LNCaP clone FGC (cell line): ENCODE measurements at regions not wholly inside any gene's neighbourhood (a gene's known extent, or its start where the extent isn't known, plus 50 kb on each side); places are given as distances from the start of the nearest gene placed in this dataset.

ENCODE experiments used
- DNase-seq: peaks from one replicate; pipeline ENCODE4 v3.0.0-alpha.2; 2011; ENCODE audit warnings: low read depth
- H3K4me3 ChIP-seq: 2 replicates; pipeline ENCODE4 v1.5.1; 2011; ENCODE audit warnings: mild to moderate bottlenecking, low read depth, low read length, control low read depth
- TF ChIP-seq, protein P1 (sequence below): IDR thresholded peaks from 2 replicates; pipeline ENCODE4 v1.5.1; 2012; ENCODE audit warnings: mild to moderate bottlenecking; ENCODE audit not compliant: control insufficient read depth, insufficient read depth; ENCODE audit errors: extremely low read depth

DNA sequence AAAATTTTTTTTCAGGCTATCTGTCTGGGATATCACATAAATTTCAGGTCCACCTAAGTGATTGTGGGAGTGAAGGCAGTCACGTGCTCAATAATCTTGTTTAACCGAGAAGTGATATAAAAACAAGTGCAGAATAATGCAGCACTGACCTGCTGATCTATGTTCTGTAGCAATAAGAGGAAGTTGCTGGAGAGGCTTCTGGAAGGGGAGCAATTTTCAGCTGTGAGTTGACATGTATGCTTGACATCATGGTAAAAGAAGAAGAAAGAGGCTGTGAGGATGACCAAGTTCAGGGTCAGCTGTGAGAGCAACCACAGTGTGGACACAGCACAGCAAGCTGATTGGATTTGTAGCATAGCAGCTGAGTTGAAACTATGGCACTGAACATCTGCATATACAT lies 172.0 kb upstream of the PELI2 start:
- TF ChIP-seq, protein P1, sequence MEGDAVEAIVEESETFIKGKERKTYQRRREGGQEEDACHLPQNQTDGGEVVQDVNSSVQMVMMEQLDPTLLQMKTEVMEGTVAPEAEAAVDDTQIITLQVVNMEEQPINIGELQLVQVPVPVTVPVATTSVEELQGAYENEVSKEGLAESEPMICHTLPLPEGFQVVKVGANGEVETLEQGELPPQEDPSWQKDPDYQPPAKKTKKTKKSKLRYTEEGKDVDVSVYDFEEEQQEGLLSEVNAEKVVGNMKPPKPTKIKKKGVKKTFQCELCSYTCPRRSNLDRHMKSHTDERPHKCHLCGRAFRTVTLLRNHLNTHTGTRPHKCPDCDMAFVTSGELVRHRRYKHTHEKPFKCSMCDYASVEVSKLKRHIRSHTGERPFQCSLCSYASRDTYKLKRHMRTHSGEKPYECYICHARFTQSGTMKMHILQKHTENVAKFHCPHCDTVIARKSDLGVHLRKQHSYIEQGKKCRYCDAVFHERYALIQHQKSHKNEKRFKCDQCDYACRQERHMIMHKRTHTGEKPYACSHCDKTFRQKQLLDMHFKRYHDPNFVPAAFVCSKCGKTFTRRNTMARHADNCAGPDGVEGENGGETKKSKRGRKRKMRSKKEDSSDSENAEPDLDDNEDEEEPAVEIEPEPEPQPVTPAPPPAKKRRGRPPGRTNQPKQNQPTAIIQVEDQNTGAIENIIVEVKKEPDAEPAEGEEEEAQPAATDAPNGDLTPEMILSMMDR, result no peak
- no peak for DNase-seq
- H3K4me3 ChIP-seq, result no peak overlapping the region

DNA sequence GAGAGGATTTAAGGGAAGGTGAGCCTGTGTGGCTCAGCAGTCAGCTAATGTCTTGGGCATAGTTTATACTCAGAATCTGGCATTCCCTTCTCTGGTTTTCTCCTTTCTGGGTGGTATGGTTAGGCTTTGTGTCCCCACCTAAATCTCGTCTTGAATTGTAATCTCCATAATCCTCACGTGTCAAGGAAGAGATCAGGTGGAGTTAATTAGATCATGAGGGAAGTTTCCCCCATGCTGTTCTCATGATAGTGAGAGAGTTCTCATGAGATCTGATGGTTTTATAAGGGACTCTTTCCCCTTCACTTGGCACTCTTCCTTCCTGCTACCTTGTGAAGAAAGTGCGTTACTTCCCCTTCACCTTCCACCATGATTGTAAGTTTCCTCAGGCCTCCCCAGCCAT lies 169.8 kb upstream of the PELI2 start:
- TF ChIP-seq, protein P1, result no peak
- no peak for DNase-seq
- H3K4me3 ChIP-seq, result no peak overlapping the region

DNA sequence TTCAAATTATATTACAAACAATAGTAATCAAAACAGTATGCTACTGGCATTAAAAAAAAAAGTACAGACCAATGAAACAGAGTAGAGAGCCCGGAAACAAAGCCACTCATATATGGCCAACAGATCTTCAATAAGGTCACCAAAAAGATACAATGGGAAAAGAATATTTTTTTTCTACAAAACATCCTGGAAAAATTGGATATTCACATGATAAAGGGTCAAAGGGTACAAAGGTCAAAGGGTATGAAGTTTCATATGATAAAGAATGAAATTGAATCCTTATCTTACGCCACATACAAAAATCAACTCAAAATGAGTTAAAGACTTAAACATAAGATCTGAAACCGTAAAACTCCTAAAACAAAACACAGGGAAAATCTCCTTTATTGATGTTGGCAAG lies 168.5 kb upstream of the PELI2 start:
- H3K4me3 ChIP-seq, result no peak overlapping the region
- TF ChIP-seq, protein P1, result no peak
- DNase-seq, result no peak

- TF ChIP-seq, protein P1, result no peak
- no peak overlapping the region for H3K4me3 ChIP-seq
- DNase-seq, result no peak
Measured at GRCh38 chr14:55950135-55950534, 168.1 kb upstream of the PELI2 start.

DNA sequence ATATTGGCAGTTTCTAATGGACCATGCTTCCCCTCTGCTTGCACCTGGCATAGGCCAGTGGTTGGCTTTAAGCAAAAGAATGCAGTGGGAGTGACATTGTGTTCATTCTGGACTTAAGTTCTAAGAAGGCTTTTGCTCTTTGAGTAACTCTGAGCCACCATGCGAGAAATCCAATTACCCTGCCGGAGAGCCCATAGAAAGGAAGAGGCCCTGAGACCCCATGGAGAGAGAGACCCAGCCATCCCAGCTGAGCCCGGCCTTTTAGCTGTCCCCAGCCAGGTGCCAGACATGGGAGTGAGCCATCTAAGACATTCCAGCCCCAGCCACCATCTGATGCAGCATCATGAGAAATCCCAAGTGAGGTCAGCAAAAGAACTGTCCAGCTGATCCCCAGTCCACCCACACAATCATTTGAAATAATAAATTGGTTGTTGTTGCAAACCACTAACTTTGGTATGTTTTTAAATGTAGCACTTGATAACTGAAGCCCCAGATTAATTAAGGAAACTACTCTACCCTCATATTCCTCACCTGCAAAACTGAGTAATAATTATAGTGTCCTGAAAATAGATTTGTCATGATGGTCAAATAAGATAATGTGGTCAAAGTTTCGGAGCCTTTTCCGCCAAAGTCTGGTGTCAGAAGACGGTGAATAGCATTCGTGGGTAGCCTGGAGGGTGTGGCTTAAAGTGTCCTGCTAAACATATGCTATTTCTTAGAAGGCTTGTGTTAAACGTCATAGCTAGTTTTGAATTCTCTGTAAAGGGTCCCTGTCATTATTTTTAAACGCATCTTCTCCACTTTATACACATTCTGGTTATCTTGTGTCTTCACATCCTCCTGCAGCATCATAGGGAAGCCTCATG lies 166.6 kb upstream of the PELI2 start:
- TF ChIP-seq, protein P1, result no peak
- DNase-seq, result no peak
- H3K4me3 ChIP-seq, result no peak overlapping the region

DNA sequence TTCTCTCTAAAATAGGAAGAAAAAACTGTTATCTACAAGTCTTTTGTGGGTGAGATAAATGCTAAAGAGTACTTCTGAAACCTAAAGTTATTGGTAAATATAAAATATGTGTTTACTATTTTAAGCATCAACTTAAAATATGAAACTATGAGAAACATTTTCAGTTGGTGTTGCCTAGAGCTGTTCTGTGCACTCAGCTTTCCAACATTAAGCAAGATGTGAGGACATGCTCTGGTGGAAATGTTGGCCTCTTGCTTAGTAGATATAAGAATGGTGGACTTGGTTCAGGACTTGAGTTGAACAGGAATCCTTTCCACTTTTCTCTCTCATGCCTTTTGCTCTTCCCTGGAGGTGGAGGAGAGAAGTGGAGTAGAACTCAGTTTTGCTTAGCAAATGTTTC lies 164.1 kb upstream of the PELI2 start:
- H3K4me3 ChIP-seq, result no peak overlapping the region
- no peak for DNase-seq
- TF ChIP-seq, protein P1, result no peak

GRCh38 chr14:55955175-55955574 lies 163.0 kb upstream of the PELI2 start:
- H3K4me3 ChIP-seq, result no peak overlapping the region
- DNase-seq, result no peak
- TF ChIP-seq, protein P1, result no peak
